Inferior parietal cortex (tissue), 1 donor: ENCODE measurements at regions not wholly inside any gene's neighbourhood (a gene's known extent, or its start where the extent isn't known, plus 50 kb on each side); places are given as distances from the start of the nearest gene placed in this dataset.
A peak's percentile ranks its signal among the peaks of the same experiment; 100 is the strongest.
"Not testable (repeated sequence)": the region's sequence is repeated elsewhere in the genome, so short reads cannot be mapped to it uniquely, and the experiment has no call there.

Source experiments
- DNase-seq: peaks from one replicate; pipeline ENCODE4 v3.0.0-alpha.2; 2016; ENCODE audit errors: extremely low spot score

GRCh38 chr5:96173366-96173765 lies 211.7 kb upstream of the ELL2 start:
- no peak for DNase-seq

GRCh38 chr5:96172436-96172835 lies 210.8 kb upstream of the ELL2 start:
- no peak for DNase-seq

GRCh38 chr5:96171973-96172372 lies 210.3 kb upstream of the ELL2 start:
- DNase-seq, result not testable (repeated sequence)

- DNase-seq, result not testable (repeated sequence)
Observed at GRCh38 chr5:96170481-96171125, 209.0 kb upstream of the ELL2 start.

GRCh38 chr5:96168833-96169232 lies 207.2 kb upstream of the ELL2 start:
- DNase-seq, result not testable (repeated sequence)

DNA sequence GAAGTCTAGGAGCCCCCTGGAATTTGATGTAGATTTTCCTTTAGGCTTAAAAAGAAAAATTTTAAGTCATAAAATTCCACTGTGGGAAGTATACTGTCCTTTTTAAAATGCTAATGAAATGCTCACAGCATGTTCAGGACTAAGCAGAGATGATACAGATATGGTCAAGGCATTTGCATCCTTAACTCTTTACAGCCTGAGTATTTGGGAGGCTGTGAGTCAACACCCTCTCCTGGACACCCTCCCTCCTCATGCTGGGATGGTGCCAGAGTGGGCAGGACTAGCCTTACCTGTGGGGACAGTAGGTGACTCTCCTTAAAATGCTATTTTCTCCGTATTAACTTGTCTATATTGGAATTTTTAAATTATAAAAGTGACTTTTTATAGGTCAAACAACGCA lies 197.4 kb upstream of the ELL2 start:
- DNase-seq, result no peak

- no peak for DNase-seq
Observed at GRCh38 chr5:96157841-96158291, 196.2 kb upstream of the ELL2 start.

GRCh38 chr5:96157077-96157780 lies 195.6 kb upstream of the ELL2 start:
- no peak for DNase-seq

- DNase-seq, result no peak
Observed at GRCh38 chr5:96155147-96155546, 193.5 kb upstream of the ELL2 start.

DNA sequence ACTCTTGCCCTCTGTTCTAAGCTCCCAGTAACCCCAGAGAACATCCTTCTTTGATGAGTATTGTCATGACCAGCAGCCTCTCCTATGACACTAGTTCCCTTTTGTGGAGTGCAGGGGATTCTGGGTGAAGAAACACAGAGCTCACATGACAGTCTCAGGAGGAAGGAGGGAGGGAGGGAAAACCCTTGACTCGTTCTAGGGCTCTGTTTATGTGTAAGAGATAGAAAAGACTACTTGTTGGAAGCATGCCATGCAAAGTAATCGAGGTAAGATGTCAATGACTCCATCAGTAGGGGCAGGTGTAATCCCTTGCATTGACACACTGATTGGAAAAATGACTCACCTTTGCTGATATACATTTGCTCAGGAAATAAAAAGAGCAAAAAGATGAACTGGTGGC lies 190.2 kb upstream of the ELL2 start:
- no peak for DNase-seq

DNA sequence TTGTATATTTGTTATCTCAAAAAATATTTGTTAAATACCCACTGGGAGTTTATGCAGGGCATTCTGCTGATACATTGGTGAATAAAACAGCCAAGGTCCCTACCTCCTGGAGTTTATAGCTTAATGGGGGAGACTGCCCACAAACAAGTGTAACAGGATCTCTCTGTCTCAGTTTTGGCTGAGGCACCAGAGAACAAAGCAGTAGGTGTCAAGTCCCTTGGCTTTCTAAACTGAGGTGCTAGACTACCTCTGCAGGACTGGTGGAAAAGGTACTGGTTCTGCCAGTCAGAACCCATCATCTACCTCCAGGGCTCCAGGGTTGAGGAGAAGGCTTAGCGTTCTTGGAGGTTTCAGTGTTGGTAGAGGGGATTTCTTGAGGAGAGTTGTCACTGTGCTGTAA lies 188.4 kb upstream of the ELL2 start:
- no peak for DNase-seq

DNA sequence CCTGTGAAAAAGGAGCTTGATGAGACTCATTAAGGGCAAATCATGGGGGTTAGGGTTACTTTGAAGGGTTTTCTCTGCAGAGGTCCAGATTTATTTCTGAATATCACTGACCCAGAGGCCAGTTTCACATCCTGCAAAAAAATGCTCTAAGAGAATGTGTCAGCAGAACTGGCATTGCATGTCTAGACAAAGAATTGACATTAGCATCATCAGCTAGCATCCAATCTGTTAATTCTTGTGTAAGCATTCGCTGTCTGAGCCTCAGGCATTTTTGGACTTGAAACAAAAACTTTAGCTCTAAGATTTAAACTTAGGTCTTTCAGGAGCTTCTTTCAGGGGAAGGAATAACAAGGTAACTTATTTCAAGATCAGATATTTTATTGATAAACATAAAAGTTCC lies 187.9 kb upstream of the ELL2 start:
- DNase-seq, result no peak

DNA sequence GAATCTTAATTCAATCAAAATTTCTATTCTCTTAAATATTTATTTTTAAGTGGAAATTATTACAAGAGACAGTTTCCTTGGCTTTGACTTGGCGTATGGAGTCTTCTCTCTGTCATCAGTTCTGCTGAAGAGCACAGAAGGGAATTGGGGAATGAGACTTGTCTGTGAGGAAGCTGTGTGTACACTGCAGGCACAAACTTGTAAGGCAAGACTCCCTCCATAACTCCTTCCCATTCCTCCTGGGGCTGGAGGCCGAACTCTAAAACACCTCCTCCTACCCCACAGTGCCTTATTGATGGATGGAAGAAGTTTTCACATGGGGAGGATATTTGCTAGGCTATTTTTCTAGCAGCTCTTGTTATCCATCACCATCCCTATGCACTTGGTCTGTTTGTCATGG lies 187.4 kb upstream of the ELL2 start:
- no peak for DNase-seq

- no peak for DNase-seq
Observed at GRCh38 chr5:96148376-96148775, 186.7 kb upstream of the ELL2 start.

GRCh38 chr5:96147866-96148265 lies 186.2 kb upstream of the ELL2 start:
- DNase-seq, result no peak

DNA sequence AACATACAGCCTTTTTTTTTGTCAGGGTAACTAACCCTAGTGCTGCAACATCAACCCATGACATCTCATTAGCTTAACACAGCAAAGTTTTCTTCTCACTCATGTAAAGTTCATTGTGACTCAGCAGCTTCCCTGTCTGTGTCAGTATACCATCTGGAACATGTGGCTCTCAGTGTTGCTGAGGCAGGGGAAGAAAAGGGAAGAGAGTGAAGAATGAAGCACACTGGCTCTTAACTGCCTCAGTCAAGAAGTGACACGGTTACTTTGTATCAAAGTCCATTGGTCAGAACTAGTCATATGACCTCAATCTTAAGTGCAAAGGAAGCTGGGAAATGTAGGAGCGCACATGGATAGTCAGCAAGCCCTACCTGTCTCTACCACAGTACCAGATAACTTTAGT lies 185.0 kb upstream of the ELL2 start:
- DNase-seq, result peak; percentile 23

GRCh38 chr5:96144289-96144688 lies 182.6 kb upstream of the ELL2 start:
- DNase-seq, result no peak

DNA sequence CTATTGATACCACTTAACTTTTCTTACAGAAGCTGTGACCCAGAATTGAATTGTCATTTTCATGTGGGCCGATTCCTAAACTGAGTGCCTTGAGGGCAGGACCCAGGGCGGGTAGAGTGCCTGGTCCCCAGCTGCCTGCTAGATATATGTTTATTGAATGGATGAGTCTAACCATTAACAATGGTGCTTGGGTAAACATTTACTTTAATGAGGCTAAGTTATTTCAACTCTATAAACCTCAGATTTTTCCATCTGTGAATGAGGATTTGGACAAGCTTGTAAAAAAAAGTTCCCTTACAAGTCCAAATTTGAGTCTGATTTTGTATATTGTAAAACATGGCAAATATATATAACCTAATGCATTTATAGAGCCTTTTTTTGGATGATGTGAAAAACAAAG lies 181.8 kb upstream of the ELL2 start:
- no peak for DNase-seq

GRCh38 chr5:96142786-96143434 lies 181.3 kb upstream of the ELL2 start:
- no peak for DNase-seq

- DNase-seq, result no peak
Observed at GRCh38 chr5:96142184-96142781, 180.6 kb upstream of the ELL2 start.

DNA sequence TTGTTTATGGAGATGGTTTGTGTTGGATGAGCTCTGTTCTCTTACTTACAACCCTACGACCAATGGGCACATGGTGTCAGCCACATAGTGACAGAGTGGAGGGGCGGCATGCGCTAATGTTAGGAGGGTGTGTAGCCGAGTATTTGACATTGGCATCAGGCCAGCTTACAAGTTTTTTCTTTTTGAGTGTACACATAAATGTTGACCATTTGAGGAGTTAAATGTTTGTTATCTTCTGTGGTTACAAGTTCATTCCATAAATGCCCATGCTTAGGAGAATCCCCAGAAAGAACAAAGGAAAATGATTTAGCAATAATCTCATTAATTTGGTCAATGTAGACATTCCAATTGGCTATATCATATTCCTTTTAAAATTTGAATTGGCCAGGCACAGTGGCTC lies 180.1 kb upstream of the ELL2 start:
- DNase-seq, result no peak

DNA sequence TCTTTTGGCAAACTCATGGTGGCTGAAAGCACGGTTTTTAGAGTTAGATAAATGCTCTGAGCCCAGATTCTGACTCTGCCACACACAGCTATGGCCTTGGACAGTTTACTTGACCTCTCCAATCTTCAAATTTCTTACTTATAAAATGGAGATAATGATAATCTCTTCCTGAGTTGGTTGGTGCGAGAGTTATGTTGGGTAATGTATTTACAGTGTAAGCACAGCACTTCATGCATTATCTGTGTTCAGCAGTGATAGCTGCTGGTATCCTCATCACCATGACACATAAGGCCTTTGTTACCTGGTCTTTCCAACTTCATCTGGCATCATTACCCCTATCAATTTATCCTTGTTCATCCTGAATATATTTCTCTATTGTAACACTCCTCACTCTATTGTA lies 178.8 kb upstream of the ELL2 start:
- DNase-seq, result no peak

DNA sequence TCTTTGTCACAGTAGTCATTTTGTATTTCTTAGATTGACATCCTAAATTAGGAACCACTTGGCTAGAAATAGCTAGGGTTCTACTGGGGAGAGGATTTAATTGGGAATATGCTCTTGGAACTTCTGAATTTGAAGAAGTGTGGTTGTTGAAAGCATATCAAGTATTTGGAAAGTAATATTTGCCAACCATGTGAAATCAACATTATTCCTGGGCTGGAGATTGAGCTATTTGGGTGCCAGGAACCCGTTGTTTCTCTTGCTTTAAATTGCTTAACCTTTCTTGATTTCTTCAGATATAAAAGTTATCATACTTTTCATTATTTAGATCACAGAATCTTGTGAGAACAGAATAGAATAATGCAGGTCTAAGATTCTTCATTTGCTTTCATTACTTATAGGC lies 178.4 kb upstream of the ELL2 start:
- no peak for DNase-seq
